ENCODE measurements at regions not wholly inside any gene's neighbourhood (a gene's known extent, or its start where the extent isn't known, plus 50 kb on each side); places are given as distances from the start of the nearest gene placed in this dataset.
"Not testable (repeated sequence)": the region's sequence is repeated elsewhere in the genome, so short reads cannot be mapped to it uniquely, and the experiment has no call there.

DNA sequence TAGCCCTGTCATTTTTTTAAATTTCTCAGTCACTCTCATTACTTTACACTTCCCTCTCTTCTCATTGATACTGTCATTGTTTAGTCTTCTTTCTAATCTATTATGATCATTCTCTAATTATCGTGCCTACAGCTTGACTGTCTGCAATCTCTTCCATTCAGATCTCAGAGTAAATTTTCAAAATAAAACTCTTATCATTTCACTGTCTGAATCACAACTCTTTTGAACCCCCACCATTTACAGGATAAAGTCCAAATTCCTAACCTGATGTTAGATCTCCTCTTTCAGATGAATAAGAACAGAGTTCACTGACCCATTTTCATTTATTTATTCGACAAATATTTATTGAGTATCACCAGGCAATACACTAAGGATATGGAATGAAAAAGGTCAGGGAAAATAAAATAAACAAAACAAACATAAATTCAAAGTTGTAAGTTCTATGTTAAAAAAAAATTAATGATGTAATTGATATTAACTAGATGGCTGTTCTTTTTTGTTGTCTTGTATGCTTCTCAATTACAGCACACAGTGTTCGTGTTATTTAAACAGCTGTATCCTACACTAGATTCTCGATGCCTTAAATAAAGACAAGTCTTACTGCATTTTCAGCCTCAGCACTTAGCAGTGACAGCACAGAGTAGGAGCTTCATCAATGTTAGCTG, 631.0 kb downstream of the IRS1 start:
- no peak for DNase-seq (ENCODE audit: low read depth)

DNA sequence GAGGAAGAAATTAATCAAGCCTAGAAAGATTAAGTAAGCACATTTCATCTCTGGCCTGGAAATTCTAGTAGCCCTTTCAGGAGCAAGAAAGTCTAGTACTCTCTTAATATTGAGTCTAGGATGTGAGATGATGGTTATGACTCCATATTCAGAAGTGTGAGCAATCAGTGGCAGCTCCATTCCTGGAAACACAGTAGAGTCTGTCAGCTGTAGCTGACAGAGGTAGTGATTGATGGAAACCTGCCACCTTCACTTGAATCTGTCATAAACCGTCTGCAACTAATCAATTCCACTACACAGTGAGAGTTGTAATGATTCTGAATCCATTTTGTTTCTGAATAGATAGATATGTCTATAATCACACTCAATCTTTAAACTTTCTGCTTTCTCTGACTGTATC, 635.1 kb downstream of the IRS1 start:
- DNase-seq (ENCODE audit: low read depth), result no peak

DNA sequence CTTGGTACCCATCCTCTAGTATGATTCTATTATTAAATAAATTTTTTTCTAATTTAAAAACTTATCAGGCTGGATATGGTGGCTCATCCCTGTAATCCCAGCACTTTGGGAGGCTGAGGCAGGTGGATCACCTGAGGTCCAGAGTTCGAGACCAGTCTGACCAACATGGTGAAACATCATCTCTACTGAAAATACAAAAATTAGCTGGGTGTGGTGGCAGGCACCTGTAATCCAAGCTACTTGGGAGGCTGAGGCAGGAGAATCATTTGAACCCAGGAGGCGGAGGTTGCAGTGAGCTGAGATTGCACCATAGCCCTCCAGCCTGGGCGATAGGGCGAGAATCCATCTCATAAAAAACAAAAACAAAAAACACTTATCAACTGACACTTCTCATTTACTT, 639.0 kb downstream of the IRS1 start:
- not testable (repeated sequence) for DNase-seq (ENCODE audit: low read depth)

DNA sequence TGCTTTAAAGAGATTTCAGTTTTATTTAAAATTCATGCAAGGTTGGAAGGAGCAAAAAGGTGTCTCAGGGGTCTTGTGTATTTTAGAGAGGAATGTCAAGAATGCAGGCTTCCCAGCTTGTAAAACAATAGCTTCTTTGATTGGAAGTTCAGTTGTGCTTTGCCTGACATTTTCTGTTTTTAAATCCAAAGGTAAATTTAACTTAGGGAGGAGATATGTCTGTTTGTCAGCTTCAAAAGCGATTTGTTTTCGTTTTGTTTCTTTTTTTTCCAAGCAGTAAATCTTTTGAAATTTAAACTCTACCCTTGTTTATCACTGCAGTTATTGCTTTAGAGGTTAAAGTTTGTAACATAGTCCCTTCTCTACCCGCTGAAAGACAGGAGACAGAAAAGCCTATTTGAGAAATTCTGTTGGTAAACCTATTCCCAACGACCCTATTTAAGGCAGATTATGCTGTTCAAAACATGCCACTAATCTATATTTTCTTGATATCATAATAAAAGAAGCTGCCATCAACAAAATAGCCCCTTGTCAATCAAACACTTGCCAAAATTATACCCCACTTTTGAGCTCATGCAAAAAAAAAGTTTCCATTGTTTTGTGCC, 639.6 kb downstream of the IRS1 start:
- peak; percentile 59 for DNase-seq (ENCODE audit: low read depth)

DNA sequence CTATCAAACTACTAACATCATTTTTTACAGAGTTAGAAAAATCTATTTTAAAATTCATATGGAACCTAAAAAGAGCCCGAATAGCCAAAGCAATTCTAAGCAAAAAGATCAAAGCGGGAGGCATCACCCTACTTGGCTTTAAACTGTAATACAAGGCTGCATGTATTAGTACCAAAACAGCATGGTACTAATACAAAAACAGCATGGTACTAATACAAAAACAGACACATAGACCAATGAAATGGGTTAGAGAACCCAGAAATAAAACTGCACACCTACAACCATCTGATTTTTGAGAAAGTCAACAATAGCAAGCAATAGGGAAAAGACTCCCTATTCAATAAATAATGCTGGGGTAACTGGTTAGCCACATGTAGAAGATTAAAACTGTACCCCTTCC, 640.7 kb downstream of the IRS1 start:
- DNase-seq (ENCODE audit: low read depth), result no peak

DNA sequence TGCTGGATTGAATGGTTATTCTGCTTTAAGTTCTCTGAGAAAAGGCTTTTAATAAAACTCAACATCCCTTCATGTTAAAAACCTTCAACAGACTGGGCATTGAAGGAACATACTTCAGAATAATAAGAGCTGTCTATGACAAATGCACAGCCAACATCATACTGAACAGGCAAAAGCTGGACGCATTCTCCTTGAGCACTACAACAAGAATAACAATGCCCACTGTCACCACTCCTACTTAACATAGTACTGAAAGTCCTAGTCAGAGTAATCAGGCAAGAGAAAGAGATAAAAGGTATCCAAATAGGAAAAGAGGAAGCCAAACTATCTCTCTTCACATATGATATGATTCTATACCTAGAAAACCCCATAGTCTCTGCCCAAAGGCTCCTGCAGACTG, 641.4 kb downstream of the IRS1 start:
- DNase-seq (ENCODE audit: low read depth), result no peak

DNA sequence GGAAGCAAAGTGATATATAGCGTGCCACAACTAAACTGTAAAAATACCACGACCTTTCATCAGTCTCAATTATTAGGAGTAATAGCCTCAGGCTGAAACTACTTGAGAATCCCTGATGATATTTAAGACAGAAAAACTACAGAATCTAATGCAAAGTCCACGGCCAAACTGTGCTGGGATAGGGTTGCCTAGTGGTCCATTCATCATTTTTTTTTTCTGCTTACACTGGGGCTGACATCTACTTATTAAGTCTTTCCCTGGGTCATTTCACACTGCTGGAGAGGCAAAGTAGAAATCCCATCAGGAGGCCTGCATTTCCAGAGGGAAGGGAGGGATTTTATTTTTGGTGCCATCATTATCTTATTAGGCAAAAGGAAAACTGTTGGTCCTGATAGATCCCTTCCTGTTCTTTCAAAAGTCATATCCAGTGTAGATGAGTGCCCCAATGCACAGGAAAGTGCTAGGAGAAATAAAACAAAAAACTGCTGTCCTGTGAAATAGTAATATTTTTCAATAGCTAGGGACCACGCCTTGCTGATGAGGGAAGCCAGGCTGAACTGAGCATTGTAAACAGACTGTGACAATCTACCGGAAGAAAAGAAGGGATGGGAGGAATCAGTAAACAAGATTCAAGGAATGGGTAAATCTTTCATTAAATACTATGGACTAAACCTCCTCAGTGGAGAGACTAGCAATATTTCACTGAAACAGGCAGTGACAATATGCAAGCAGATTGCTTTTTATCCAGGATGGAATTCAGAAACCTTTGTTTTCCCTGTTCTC, 644.3 kb downstream of the IRS1 start:
- no peak for DNase-seq (ENCODE audit: low read depth)

DNA sequence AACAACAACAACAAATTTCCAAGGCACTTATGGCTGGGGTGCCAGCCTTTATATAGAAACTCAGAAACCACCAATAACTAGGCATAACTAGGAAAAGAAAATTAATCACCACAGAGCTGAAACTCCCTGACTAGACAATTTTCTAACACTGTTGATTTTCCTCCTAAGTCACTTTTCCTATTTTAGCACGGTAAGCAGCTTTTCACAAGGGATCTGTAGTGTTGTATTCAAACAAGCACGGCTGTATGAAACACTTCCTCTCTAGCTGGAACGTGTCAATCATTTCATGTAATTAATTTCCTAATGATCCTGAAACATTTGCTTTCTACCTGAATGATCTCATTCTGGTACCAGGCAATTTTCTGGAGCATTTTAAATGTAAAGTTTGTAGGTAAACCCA, 645.0 kb downstream of the IRS1 start:
- DNase-seq (ENCODE audit: low read depth), result peak; percentile 19

DNA sequence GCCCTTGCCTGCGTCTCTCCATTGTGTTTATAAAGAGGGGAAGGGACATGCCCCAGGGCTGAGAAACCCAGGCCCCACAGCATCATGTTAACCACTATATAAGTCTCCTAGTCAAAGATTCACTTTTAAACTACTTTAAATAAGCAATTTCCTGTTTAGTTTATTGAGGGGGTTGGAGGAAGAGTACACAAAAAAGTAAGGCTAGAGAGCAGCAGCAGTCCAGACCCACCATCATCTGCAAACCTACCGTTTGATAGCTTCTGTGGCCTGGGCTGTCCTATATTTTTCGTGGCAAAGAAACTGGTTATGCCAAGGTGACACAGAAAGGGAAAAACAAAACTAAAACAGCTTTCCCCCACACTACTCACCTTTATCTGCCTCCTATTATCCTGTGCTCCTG, 646.1 kb downstream of the IRS1 start:
- no peak for DNase-seq (ENCODE audit: low read depth)

DNA sequence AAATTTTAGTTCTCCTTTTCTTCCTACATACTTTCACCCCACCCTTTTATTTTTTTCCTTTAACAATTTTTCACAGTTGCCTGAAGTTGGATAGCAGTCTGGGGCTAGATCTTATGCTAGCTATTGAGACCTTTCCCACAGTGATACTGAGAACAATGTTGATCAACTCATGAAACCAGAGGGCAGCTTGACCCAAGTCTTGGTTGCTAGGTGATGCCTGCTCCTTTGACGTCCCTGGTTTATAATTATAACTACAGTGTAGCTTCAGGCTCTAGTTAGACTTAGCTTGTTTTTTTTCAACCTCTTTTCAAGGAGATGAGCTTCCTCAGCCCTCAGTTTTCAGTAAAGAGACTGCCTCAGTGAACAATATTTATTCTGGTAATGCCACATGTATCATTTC, 648.5 kb downstream of the IRS1 start:
- DNase-seq (ENCODE audit: low read depth), result peak; percentile 91

DNA sequence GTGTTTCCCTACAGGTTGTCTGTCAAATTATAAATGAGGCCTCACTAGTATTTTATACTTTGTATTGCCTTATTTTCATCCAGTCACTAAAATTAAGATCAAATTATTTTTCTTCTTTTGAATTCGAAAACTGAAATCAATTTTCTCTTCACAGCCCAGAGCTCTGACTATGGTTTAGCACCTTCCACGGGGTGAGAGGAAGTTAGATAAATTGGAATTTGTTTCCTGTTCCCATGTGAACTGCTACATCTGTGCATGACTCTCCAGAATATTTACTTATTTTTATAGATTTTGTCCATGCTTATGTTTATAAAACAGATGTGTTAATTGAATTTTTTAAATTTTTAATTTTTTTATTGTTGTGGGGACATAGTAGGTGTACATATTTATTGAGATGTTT, 656.5 kb downstream of the IRS1 start:
- no peak for DNase-seq (ENCODE audit: low read depth)

DNA sequence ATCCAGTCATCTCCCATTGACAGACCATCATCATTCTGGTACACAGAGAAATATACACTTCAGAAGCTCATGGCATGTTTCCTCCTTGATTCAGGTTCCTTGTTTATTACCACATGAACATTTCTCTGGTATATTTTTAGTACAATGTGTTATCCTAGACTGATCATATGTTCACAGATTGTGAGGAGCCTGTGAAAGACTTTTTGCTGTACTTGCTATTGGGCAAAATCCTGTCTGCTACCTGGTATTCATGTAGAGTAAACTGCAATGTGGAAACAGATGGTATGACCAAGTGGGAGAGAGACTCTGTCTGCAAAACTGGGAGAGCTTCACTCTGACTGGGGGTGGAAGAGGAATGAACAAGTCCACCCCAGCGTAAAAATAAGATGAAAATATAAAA, 657.2 kb downstream of the IRS1 start:
- no peak for DNase-seq (ENCODE audit: low read depth)

DNA sequence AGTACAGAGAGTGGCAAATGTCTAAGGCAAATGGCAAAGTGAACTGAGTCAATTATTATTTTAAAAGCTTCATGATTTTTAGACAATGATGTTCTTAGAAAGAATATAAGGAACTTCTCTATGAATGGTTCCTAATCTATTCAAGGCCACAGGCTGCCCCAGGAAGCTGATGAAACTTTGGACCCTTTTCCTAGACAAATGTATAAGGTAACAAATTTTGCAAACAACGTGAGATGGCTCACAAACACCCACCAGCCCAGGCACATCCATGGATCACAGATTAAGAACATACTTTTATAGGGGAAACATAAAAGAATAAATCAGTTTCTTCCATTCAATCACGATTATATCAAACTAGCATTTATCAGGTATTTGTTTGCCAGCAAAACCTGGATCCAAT, 659.0 kb downstream of the IRS1 start:
- DNase-seq (ENCODE audit: low read depth), result no peak

DNA sequence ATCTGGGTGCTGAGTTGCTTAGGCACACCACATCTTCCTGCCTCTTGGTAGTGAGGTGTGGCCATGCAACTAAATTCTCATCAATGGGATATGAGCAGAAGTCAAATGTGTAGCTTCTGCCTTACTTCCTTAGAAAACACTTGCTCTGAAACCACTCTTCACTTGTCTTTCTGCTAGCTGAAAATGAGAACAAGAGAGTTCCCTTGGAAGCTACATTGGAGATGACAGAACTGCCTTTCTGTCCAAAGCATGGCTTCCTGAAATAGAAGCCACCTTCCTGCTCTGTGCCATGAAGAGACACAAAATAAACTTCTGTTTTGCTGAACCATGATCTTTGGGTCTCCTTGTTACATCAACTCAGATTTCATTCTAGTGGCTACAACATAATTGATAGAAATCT, 659.9 kb downstream of the IRS1 start:
- no peak for DNase-seq (ENCODE audit: low read depth)

DNA sequence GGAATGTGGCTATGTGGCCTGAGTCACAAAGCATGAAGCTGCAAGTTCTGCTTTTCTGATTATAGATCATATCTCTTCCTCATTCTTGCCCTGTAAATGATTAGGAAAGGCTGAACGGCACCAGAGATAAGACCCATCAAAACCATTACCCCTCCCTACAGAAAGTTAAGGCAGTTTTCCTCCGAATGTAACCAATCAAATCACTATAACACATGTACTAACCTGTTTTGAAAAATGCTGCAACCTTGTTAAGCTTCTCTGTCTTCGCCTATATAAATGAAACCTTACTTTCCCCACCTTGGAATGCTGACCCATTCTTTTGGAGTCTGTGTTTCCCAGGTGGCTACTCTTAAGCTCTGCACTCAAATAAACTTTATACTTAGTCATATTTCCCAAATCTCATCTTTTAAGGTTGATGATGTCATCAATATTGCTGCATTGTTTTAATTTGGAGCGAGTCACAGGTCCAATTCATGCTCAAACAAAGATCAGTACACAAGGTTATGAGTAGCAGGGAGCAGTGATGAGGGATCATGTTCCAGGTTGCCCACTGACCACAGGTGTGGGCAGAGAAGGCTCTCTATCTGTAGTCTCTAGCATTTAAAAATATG, 662.3 kb downstream of the IRS1 start:
- peak; percentile 52 for DNase-seq (ENCODE audit: low read depth)

DNA sequence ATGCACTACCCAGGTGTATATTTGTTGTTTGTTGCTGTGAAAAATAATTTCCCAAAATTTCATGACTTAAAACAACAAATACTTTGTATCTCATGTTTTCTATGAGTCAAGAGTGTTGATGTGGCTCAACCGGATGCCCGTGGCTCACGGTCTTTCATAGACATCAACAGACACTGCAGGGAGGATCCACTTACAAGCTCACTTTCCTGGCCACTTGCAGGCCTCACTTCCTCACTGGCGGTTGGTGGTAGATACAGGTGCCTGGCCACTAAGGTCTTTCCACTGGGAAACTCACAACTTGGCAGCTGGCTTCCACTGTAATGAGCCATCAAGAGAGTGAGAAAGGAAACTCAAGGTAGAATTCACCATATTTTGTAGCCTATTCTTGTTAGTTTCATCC, 662.9 kb downstream of the IRS1 start:
- no peak for DNase-seq (ENCODE audit: low read depth)

DNA sequence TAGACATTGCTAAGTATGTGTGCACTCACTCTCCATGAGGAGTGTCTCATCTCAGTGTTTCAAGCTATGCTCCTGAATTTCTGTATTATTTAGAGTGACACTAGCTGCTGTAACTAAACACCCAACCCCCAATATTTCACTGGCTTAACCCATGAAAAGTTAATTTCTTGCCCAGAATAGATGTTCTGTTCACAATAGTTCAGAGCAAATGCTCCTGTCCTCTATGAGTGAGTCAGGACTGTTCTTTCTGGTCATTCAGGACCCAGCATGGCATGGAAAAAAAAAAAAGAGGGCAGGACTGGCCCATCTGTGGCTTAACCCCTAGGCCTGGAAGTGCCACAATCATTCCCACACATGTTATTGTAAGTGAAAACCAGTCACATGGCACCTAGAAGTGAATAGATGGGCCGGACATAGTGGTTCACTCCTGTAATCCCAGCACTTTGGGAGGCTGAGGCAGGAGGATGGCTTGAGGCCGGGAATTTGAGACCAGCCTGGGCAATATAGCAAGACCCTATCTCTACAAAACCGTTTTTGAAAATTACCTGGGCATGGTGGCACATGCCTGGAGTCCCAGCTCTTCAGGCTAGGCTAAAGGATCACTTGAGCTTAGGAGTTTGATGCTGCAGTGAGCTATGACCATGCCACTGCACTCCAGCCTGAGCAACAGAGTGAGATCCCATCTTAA, 663.6 kb downstream of the IRS1 start:
- DNase-seq (ENCODE audit: low read depth), result peak; percentile 41

DNA sequence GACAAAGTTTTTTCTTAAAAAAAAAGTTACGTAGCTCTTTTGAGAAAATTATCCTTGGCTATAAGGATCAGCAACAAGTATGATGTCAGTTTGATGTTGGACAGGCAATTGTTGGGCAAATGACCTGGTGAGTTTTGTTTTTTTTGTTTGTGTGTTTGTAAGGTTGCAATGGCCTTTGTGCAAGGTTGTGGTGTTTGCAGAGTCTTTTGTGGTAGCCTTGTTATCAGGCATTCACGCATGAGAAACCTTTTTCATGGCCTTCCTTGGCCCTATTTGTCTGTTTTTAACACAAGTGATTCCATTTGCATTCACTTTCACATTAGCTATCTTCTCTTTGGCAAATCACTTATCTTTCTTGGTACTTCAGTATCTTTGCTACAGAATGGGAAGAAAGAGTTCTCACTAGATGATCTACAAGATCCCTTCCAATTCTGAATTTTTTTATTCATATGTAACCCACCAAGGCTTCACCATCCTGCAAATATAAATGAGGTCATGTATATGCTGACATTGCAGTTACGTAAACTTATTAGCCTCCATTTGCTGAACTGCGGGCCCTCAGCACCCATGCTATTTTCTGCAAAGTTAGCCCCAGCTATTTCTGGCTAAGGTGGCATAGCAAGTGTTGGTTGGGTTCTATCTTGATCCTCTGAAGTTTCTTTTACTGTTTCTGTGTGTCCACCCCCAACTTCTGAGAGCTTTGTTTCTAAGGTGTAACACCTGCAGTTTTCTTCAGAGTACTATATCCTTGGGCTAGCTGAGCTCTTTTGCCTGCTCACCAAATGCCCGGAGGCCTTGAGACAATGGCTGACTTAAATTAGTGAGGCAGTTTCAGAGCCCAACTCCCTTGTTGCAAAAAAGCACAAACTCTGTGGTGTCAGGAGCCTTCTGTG, 667.1 kb downstream of the IRS1 start:
- no peak for DNase-seq (ENCODE audit: low read depth)

DNA sequence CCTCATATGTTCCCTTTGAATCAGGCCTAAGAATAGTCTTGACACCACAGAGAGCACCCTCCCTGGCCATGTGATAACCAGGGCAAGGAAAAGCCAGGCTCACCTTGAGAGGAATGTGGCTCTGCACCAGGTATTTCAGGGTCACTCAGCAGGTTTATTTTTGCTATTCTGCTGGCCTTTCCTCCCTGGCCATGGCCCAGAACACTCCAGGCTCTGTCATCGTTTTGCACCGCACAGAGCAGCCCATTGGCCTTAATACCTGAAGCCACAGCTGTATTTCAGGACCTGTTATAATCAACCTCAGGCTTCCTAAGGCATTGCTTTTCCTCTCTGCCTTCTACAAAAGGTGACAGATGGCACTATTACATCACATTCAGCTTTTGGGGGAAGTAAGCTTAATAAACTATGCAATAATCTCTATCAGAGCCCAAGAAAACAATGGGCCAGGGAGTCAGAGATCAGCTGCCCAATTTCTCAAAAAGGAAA, 668.3 kb downstream of the IRS1 start:
- DNase-seq (ENCODE audit: low read depth), result no peak

DNA sequence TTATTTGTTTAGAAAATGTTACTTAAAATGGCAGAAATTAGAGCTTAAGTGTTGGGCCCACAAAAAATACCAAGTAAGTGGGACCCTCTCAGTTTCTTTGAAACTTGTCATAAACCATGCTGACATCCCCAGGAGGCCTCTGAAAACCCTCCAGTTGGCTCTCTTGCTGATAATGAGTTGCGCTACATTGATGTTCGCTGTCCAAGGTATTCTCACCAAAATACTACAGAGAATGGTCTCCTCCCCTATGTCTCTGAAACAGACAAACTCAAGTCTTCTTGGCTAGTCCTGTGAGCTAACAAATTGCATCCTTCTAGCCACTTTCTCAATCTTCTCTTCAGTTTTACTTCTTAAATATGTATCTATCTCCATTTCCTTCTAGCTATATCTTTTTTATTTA, 669.4 kb downstream of the IRS1 start:
- DNase-seq (ENCODE audit: low read depth), result peak; percentile 26

DNA sequence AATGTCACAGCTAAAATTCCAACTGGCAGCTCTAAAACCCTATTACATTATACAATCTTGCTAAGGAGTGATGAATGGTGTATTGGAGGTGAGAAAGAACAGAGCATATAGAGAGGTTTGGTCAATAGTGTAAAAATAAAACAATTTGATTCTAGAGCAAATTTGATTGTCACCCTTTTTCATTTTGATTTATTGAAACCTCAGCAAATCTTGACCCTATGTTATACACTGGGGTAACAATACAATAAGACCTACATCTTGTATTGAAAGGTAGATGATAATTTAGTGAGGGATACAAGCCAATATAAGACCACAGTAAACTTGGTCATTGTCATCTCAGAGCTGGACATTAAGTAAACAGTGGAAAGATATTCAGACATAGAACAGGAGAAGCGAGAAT, 671.9 kb downstream of the IRS1 start:
- no peak for DNase-seq (ENCODE audit: low read depth)
